GM12864 (cell line): ENCODE measurements at regions not wholly inside any gene's neighbourhood (a gene's known extent, or its start where the extent isn't known, plus 50 kb on each side); places are given as distances from the start of the nearest gene placed in this dataset.

Experiments
- DNase-seq: peaks from one replicate; pipeline ENCODE4 v3.0.0-alpha.2; 2011; ENCODE audit warnings: low read depth
- H3K4me3 ChIP-seq: 2 replicates; pipeline ENCODE4 v1.5.1; 2011; ENCODE audit warnings: mild to moderate bottlenecking, low read depth, low read length, control low read depth
- TF ChIP-seq, protein P1 (sequence below): IDR thresholded peaks from 2 replicates; pipeline ENCODE4 v1.5.1; 2011; ENCODE audit warnings: low read depth, mild to moderate bottlenecking, moderate library complexity, low read length, control low read depth, inconsistent platforms; ENCODE audit errors: missing control alignments

DNA sequence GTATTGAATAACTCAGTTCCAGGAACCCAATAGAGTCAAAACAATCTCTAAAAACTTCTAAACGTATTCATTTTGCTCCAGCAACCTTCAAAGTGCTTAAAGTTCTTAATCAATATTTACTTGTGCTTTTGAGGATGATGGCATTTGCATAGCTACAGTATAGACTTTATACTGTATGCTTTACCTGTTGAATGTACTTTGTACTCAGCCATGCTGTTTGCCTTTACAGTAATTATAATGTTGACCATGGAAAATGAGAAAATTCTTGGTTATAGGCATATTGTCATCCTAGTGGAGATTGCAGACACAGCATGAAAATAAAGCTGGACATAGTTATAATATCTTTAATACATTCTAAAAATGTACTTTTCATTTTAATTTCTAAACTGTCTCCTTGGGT is 762.7 kb upstream of the PHF14 start:
- TF ChIP-seq, protein P1, sequence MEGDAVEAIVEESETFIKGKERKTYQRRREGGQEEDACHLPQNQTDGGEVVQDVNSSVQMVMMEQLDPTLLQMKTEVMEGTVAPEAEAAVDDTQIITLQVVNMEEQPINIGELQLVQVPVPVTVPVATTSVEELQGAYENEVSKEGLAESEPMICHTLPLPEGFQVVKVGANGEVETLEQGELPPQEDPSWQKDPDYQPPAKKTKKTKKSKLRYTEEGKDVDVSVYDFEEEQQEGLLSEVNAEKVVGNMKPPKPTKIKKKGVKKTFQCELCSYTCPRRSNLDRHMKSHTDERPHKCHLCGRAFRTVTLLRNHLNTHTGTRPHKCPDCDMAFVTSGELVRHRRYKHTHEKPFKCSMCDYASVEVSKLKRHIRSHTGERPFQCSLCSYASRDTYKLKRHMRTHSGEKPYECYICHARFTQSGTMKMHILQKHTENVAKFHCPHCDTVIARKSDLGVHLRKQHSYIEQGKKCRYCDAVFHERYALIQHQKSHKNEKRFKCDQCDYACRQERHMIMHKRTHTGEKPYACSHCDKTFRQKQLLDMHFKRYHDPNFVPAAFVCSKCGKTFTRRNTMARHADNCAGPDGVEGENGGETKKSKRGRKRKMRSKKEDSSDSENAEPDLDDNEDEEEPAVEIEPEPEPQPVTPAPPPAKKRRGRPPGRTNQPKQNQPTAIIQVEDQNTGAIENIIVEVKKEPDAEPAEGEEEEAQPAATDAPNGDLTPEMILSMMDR = no peak
- no peak for DNase-seq
- H3K4me3 ChIP-seq = no peak overlapping the region

DNA sequence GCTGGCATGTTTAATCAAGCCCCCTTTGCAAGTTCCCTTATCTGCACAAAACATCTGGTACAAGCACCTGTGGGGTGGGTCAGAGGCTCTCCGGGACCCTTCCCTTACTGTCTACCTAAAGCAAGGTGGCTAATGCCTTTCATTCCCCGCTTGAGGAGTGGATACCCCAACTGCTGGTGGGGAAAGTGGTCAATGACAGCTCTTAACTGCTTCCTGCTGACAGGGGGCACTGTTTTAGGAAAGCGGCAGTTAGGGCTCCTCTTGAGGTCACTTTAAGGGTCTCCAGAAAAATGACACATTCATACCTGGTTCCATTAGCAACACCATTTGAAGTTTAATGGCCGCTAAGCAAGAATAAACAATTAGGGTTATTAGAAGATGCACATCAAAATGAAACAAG is 761.8 kb upstream of the PHF14 start:
- TF ChIP-seq, protein P1 = no peak
- no peak overlapping the region for H3K4me3 ChIP-seq
- no peak for DNase-seq

DNA sequence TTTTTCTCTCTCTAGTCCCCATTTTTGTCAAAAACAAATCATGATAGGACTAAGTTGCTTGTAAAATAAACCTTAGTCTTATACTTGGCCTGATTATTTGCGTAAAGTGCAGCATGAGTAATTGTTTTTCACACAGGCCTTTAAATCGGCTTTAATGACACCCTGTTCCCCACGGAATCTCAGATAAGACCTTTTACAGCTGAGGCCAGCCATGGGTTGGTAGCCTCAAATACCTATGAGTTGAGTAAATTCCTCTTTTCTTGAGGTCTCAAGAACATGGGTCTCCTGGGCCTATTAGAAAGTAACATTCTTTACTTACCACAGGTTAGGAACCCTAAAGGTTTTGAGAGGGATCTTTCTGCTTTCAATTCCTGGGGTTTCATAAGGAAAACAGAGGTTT is 761.0 kb upstream of the PHF14 start:
- DNase-seq = no peak
- TF ChIP-seq, protein P1 = no peak
- no peak overlapping the region for H3K4me3 ChIP-seq

DNA sequence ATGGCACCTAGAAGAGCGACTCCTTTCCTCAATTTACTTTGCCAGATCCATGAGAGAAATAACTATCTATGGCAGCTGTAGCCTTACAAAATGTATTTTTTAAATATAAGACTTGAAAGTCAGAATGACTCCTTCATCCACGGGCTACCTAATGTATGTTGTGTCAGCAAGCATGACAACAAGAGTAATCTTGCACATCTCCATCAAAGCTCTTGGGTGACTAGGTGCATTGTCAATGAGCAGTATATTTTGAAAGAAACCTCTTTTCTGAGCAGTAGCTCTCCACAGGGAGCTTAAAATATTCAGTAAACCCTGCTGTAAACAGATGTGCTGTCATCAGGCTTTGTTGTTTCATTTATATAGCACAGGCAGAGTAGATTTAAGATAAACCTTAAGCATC is 757.2 kb upstream of the PHF14 start:
- DNase-seq = no peak
- TF ChIP-seq, protein P1 = no peak
- no peak overlapping the region for H3K4me3 ChIP-seq

DNA sequence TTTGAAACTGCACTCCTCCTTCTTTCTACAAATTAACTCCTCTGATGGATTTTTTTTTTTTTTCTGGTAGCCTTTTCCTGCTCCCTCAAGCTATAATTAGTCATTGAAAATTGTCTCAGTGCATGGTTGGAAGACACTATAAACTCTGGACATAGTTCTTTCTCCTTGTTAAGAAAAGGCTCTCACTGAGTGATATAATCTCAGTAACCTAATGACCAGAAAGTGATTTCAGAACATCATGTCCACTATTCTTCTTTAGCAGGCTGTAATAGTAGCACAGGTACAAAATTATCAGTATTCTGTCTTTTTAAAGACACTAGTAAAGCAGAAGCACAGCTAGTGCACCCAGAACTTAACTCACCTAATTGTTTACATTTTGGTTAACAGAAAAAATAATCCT is 752.6 kb upstream of the PHF14 start:
- no peak for DNase-seq
- no peak overlapping the region for H3K4me3 ChIP-seq
- TF ChIP-seq, protein P1 = no peak

DNA sequence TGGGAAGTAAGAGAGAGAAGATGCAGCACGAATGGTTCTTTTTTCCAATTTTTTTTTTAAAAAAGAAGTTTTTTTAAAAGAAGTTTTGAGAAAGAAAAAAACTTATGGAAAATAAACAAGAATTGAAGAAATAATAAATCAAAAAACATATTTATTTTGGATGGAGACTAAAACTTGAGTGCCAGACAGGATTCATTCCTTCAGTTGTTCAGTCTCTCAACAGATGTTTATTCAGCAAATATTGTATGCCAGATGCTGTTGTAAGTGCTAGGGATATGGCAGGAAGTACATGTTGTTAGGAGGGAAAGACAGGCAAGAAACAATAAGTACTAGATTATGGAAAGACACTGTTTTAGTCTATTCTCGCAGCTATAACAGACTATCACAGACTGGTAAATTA is 750.7 kb upstream of the PHF14 start:
- TF ChIP-seq, protein P1 = no peak
- no peak for DNase-seq

DNA sequence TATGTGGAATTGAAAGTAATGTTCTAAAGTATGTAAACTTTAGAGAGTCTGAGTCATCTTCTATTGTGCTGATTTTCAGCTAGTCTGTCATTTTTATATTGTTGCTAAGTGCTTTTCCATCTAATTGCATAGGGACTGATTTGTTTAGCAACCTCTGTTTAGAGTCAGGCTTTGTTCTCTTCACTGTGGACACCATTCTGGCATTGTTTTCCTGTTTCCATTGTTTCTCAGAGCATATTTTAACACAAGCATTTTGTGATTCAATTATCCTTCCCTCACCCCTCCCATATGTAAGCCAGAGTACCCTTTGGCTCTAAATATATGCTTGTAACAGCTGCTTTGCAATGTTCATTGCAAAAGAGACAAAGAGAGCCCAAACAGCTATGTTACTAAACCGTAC is 748.4 kb upstream of the PHF14 start:
- TF ChIP-seq, protein P1 = no peak
- no peak for DNase-seq
- no peak overlapping the region for H3K4me3 ChIP-seq

More for the DNA sequence above, 750.7 kb upstream of the PHF14 start:
- H3K4me3 ChIP-seq = no peak overlapping the region
